Smooth muscle cell (in vitro differentiated cells): ENCODE measurements at regions not wholly inside any gene's neighbourhood (a gene's known extent, or its start where the extent isn't known, plus 50 kb on each side); places are given as distances from the start of the nearest gene placed in this dataset.

Source experiments
- DNase-seq: peaks from one replicate; lab custom pipeline; 2025; ENCODE audit not compliant: unreplicated experiment; lab: John Stamatoyannopoulos, UW
- H2AFZ ChIP-seq: fragments of 200-600 bp; sonication (generic); 2 replicates; pipeline ENCODE4 v1.6.0; 2016; ENCODE audit warnings: antibody characterized with exemption, low read depth, mild to moderate bottlenecking
- H3F3A ChIP-seq: fragments of 200-600 bp; sonication (generic); 2 replicates; pipeline ENCODE4 v1.6.0; 2017; ENCODE audit warnings: antibody characterized with exemption, low read depth
- H3K27ac ChIP-seq: fragments of 200-600 bp; sonication (generic); 2 replicates; pipeline ENCODE4 v1.5.1; 2016; ENCODE audit warnings: low read depth, mild to moderate bottlenecking
- H3K27me3 ChIP-seq: fragments of 200-600 bp; sonication (generic); 2 replicates; pipeline ENCODE4 v1.6.1; 2016; ENCODE audit warnings: low read depth, mild to moderate bottlenecking
- H3K36me3 ChIP-seq: fragments of 200-600 bp; sonication (generic); 2 replicates; pipeline ENCODE4 v1.5.1; 2016; ENCODE audit warnings: low read depth
- H3K4me1 ChIP-seq: fragments of 200-600 bp; sonication (generic); 2 replicates; pipeline ENCODE4 v1.5.1; 2016; ENCODE audit warnings: low read depth
- H3K4me2 ChIP-seq: fragments of 200-600 bp; sonication (generic); 2 replicates; pipeline ENCODE4 v1.6.0; 2016; ENCODE audit warnings: mild to moderate bottlenecking
- H3K4me3 ChIP-seq: fragments of 200-600 bp; sonication (generic); 2 replicates; pipeline ENCODE4 v1.5.1; 2016; ENCODE audit warnings: mild to moderate bottlenecking
- H3K79me2 ChIP-seq: fragments of 200-600 bp; sonication (generic); 2 replicates; pipeline ENCODE4 v1.6.0; 2016; ENCODE audit warnings: low read depth, mild to moderate bottlenecking
- H3K9ac ChIP-seq: fragments of 200-600 bp; sonication (generic); 2 replicates; pipeline ENCODE4 v1.6.0; 2016; ENCODE audit warnings: low read depth
- H3K9me3 ChIP-seq: fragments of 200-600 bp; sonication (generic); replicated peaks from 2 replicates; pipeline ENCODE4 v1.5.1; 2016; ENCODE audit warnings: low read depth
- H4K20me1 ChIP-seq: fragments of 200-600 bp; sonication (generic); 2 replicates; pipeline ENCODE4 v1.6.0; 2016; ENCODE audit warnings: low read depth
- CTCF ChIP-seq: fragments of 200-600 bp; sonication (generic); IDR thresholded peaks from 2 replicates; pipeline ENCODE4 v1.5.1; 2017; ENCODE audit warnings: borderline replicate concordance, mild to moderate bottlenecking, antibody characterized with exemption; ENCODE audit not compliant: insufficient read depth, poor library complexity, severe bottlenecking
- WGBS: methylation state at CpG from one replicate; pipeline ENCODE4 v1.1.7; 2016; ENCODE audit warnings: low lambda C conversion rate; 5-methylcytosine and 5-hydroxymethylcytosine counted together

GRCh38 chr3:72329354-72329753 is 518.9 kb downstream of the SHQ1 start:
- no peak for DNase-seq
- Histone ChIP-seq H3K27ac (no peak overlapping the region), H3F3A (no peaks in the 10 kb centered on the region), H3K4me2 (no peak overlapping the region), H2AFZ (no peak overlapping the region), H3K27me3 (no peaks in the 10 kb centered on the region), H3K79me2 (no peaks in the 10 kb centered on the region), H3K4me3 (no peak overlapping the region), H3K9me3 (no peaks in the 10 kb centered on the region), H3K4me1 (no peaks in the 10 kb centered on the region), H4K20me1 (no peaks in the 10 kb centered on the region), H3K9ac (no peak overlapping the region), H3K36me3 (no peaks in the 10 kb centered on the region)
- TF ChIP-seq CTCF = no peak
- WGBS = 71% methylated on average over 10 of the region's 10 CpGs

GRCh38 chr3:72328755-72329277 is 519.4 kb downstream of the SHQ1 start:
- Histone ChIP-seq H4K20me1 (no peaks in the 10 kb centered on the region), H3K27me3 (no peaks in the 10 kb centered on the region), H3K79me2 (no peaks in the 10 kb centered on the region), H3K4me3 (no peak overlapping the region), H3K4me1 (no peaks in the 10 kb centered on the region), H3K27ac (no peak overlapping the region), H3K36me3 (no peaks in the 10 kb centered on the region), H3K9ac (no peak overlapping the region), H3F3A (no peaks in the 10 kb centered on the region), H3K9me3 (no peaks in the 10 kb centered on the region), H2AFZ (no peak overlapping the region), H3K4me2 (no peak overlapping the region)
- DNase-seq = no peak
- WGBS = 85% methylated on average over 6 of the region's 6 CpGs
- TF ChIP-seq CTCF = no peak

GRCh38 chr3:72327008-72327407 is 521.2 kb downstream of the SHQ1 start:
- TF ChIP-seq CTCF = no peak
- no peaks in the 10 kb centered on the region for H3K9me3 ChIP-seq
- WGBS = 89% methylated on average over 5 of the region's 5 CpGs
- no peak overlapping the region for H3K4me3 ChIP-seq
- no peaks in the 10 kb centered on the region for H3K4me1 ChIP-seq
- no peaks in the 10 kb centered on the region for H4K20me1 ChIP-seq
- DNase-seq = no peak
- H3K36me3 ChIP-seq = no peaks in the 10 kb centered on the region
- no peak overlapping the region for H3K9ac ChIP-seq
- H2AFZ ChIP-seq = no peak overlapping the region
- no peaks in the 10 kb centered on the region for H3K27me3 ChIP-seq
- H3K27ac ChIP-seq = no peak overlapping the region
- no peaks in the 10 kb centered on the region for H3K79me2 ChIP-seq
- H3K4me2 ChIP-seq = no peak overlapping the region
- H3F3A ChIP-seq = no peaks in the 10 kb centered on the region

GRCh38 chr3:72324253-72324811 is 523.9 kb downstream of the SHQ1 start:
- H2AFZ ChIP-seq = no peak overlapping the region

More at GRCh38 chr3:72324253-72324811, 523.9 kb downstream of the SHQ1 start:
- H4K20me1 ChIP-seq = no peaks in the 10 kb centered on the region
- no peaks in the 10 kb centered on the region for H3K27me3 ChIP-seq
- H3K4me1 ChIP-seq = no peaks in the 10 kb centered on the region
- H3K4me3 ChIP-seq = no peak overlapping the region
- H3K36me3 ChIP-seq = no peaks in the 10 kb centered on the region
- H3K27ac ChIP-seq = no peak overlapping the region
- no peak overlapping the region for H3K9ac ChIP-seq
- no peak for DNase-seq
- no peaks in the 10 kb centered on the region for H3K79me2 ChIP-seq
- no peaks in the 10 kb centered on the region for H3K9me3 ChIP-seq
- 96% methylated on average over 3 of the region's 3 CpGs for WGBS
- no peak for TF ChIP-seq CTCF
- no peak overlapping the region for H3K4me2 ChIP-seq
- no peaks in the 10 kb centered on the region for H3F3A ChIP-seq
